Left renal cortex interstitium (tissue), 4 donors: ENCODE measurements at regions not wholly inside any gene's neighbourhood (a gene's known extent, or its start where the extent isn't known, plus 50 kb on each side); places are given as distances from the start of the nearest gene placed in this dataset.
A peak's percentile ranks its signal among the peaks of the same experiment; 100 is the strongest.

Experiments
- DNase-seq, 4 donors: peaks; one replicate each; pipeline ENCODE4 v3.0.0-alpha.2; 2013; ENCODE audit warnings: low read depth in 4 of 4, low spot score in 2 of 4, missing footprints in 1 of 4

GRCh38 chr3:70583682-70584081 lies 271.2 kb upstream of the MDFIC2 start:
- DNase-seq: no peak

- no peak for DNase-seq
These were observed 270.4 kb upstream of the MDFIC2 start for GRCh38 chr3:70582803-70583202.

- no peak for DNase-seq
These were observed 267.6 kb upstream of the MDFIC2 start for GRCh38 chr3:70580021-70580420.

GRCh38 chr3:70571696-70572095 lies 259.3 kb upstream of the MDFIC2 start:
- no peak for DNase-seq

- no peak for DNase-seq
These were observed 258.1 kb upstream of the MDFIC2 start for GRCh38 chr3:70570584-70570983.

- DNase-seq: no peak
These were observed 256.2 kb upstream of the MDFIC2 start for GRCh38 chr3:70568626-70569025.

GRCh38 chr3:70565861-70566260 lies 253.4 kb upstream of the MDFIC2 start:
- DNase-seq: no peak

- DNase-seq: no peak
These were observed 252.1 kb upstream of the MDFIC2 start for GRCh38 chr3:70564552-70564951.

- no peak for DNase-seq
These were observed 249.4 kb upstream of the MDFIC2 start for GRCh38 chr3:70561796-70562195.

- no peak for DNase-seq
These were observed 246.5 kb upstream of the MDFIC2 start for GRCh38 chr3:70558956-70559355.

GRCh38 chr3:70557976-70558375 lies 245.5 kb upstream of the MDFIC2 start:
- DNase-seq: no peak

GRCh38 chr3:70556056-70556455 lies 243.6 kb upstream of the MDFIC2 start:
- no peak for DNase-seq

GRCh38 chr3:70554170-70554569 lies 241.7 kb upstream of the MDFIC2 start:
- no peak for DNase-seq

GRCh38 chr3:70550723-70551319 lies 238.4 kb upstream of the MDFIC2 start:
- DNase-seq: peak in 1 of 4 donors; percentile 11

GRCh38 chr3:70546679-70547078 lies 234.2 kb upstream of the MDFIC2 start:
- no peak for DNase-seq

GRCh38 chr3:70543493-70543892 lies 231.1 kb upstream of the MDFIC2 start:
- no peak for DNase-seq

- no peak for DNase-seq
These were observed 227.5 kb upstream of the MDFIC2 start for GRCh38 chr3:70539908-70540307.

GRCh38 chr3:70532806-70533205 lies 220.4 kb upstream of the MDFIC2 start:
- DNase-seq: no peak

GRCh38 chr3:70531838-70532489 lies 219.5 kb upstream of the MDFIC2 start:
- DNase-seq: no peak

- DNase-seq: peak in 2 of 4 donors; percentile 24 to 31
These were observed 218.7 kb upstream of the MDFIC2 start for GRCh38 chr3:70531063-70531657.

GRCh38 chr3:70530626-70531025 lies 218.2 kb upstream of the MDFIC2 start:
- DNase-seq: peak in 1 of 4 donors; percentile 23

GRCh38 chr3:70527026-70527425 lies 214.6 kb upstream of the MDFIC2 start:
- no peak for DNase-seq
